Ovary (tissue), 3 donors: ENCODE measurements at regions not wholly inside any gene's neighbourhood (a gene's known extent, or its start where the extent isn't known, plus 50 kb on each side); places are given as distances from the start of the nearest gene placed in this dataset.

Source experiments
- CTCF ChIP-seq, 3 donors: fragments of 450-650 bp in 2 of 3; fragments of 200-600 bp in 1 of 3; IDR thresholded peaks; one replicate each; pipeline versions ENCODE4 v1.5.1 to v1.8.0; 2016 to 2022; ENCODE audit warnings: antibody characterized with exemption in 3 of 3, mild to moderate bottlenecking in 1 of 3
- EP300 ChIP-seq: sonication (generic); formaldehyde crosslinking; IDR thresholded peaks from one replicate; pipeline ENCODE4 v1.6.1; 2017; ENCODE audit warnings: antibody characterized with exemption
- POLR2A ChIP-seq: fragments of 450-650 bp; IDR thresholded peaks from one replicate; pipeline ENCODE4 v1.6.1; 2017; ENCODE audit warnings: antibody characterized with exemption, mild to moderate bottlenecking, moderate library complexity
- donor health status: DM: no; HTN: no; CAD: no.

- TF ChIP-seq POLR2A: no peak
- no peak for TF ChIP-seq CTCF (IDR thresholded peaks at IDR 0.05)
- TF ChIP-seq EP300: no peak
Measured at GRCh38 chr12:66852091-66852490, 173.2 kb upstream of the GRIP1 start.
